ENCODE measurements at regions not wholly inside any gene's neighbourhood (a gene's known extent, or its start where the extent isn't known, plus 50 kb on each side); places are given as distances from the start of the nearest gene placed in this dataset.

DNA sequence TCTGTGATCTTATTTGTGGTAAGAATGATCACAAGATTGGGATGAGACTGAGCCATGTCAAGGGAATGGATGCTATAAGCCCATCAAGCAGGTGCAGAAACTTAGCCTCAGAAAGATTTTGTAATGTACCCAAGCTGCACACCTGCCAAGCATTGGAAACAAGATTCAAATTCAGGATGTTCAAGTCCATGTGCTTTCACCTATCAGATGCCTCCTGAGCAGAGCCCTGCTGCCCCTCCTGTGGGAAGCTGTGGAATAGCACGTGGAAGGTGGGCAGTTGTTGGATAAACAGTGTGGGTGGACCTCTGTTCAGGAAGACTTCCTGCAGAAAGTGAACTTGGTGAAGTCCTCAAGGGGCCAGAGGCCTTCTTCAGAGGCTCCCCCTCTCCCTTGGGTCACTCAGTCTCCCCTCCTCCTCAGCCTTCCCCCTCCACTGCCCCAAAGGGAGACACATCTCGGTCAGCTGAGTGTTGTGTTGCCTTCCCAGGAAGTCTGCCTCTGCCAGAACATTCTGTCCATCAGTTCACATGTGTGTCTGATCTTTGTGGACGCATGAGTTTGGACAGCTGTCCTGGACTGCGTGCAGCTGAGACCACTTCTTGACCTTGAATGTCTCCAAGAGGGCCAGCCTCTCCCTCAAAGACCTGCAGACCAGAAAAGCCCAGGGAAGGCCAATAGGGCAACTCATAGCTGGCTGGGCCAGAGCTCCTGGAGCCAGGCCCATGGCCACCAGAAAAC is 186.1 kb downstream of the INHBB start:
- H3K36me3 ChIP-seq (replicated peaks in 1 of 2; ENCODE audit: control insufficient read depth in 2 of 2, insufficient read depth in 2 of 2, low read length in 2 of 2), result no peaks in the 10 kb centered on the region
- H3K4me2 ChIP-seq (ENCODE audit: insufficient read depth, low read length, poor library complexity, severe bottlenecking), result no peak overlapping the region
- no peak overlapping the region for H2BK120ac ChIP-seq (ENCODE audit: low read depth, low read length)
- H3K27me3 ChIP-seq (ENCODE audit: control insufficient read depth in 3 of 3, insufficient read depth in 3 of 3, low read depth in 1 of 3, low read length in 3 of 3), result peaks cover 0 to 12% (median 3%) of the 10 kb centered on the region in 3 experiments
- H3K23ac ChIP-seq (ENCODE audit: low read depth, low read length, poor library complexity), result no peak overlapping the region
- no peak overlapping the region for H3K14ac ChIP-seq (ENCODE audit: low read length)
- H3K9me3 ChIP-seq (replicated peaks in 1 of 2; ENCODE audit: control insufficient read depth in 2 of 2, insufficient read depth in 1 of 2, low read depth in 1 of 2, low read length in 2 of 2), result peaks cover 4 to 5% of the 10 kb centered on the region in 2 donors
- H3K79me1 ChIP-seq (ENCODE audit: low read depth, low read length), result no peaks in the 10 kb centered on the region
- H2BK12ac ChIP-seq (ENCODE audit: low read length), result no peak overlapping the region
- no peak overlapping the region for H4K8ac ChIP-seq (ENCODE audit: low read depth, low read length)
- no peak overlapping the region for H3K4me3 ChIP-seq (ENCODE audit: low read length in 2 of 2)
- H2BK5ac ChIP-seq (ENCODE audit: low read length), result no peak overlapping the region
- no peak overlapping the region for H3K27ac ChIP-seq (replicated peaks; ENCODE audit: low read length)
- WGBS, 2 donors (ENCODE audit: extremely low coverage in 2 of 2, insufficient read length in 2 of 2, insufficient replicate concordance in 1 of 2), result no CpG with 5 or more reads among the region's 4 CpGs
- H3K4ac ChIP-seq (ENCODE audit: low read length), result no peak overlapping the region
- H4K91ac ChIP-seq (ENCODE audit: low read depth, low read length, poor library complexity), result no peak overlapping the region
- H3K4me1 ChIP-seq (ENCODE audit: control insufficient read depth in 2 of 2, insufficient read depth in 1 of 2, low read depth in 1 of 2, low read length in 2 of 2), result peaks cover 0 to 2% of the 10 kb centered on the region in 2 donors
- DNase-seq (ENCODE audit: low spot score), result no peak
- no peak overlapping the region for H2AFZ ChIP-seq (ENCODE audit: low read length)
- H3K18ac ChIP-seq (ENCODE audit: low read length), result no peak overlapping the region
- no peak overlapping the region for H2BK15ac ChIP-seq (ENCODE audit: low read length)
- no peak overlapping the region for H2AK5ac ChIP-seq (ENCODE audit: low read depth, low read length)
- no peak overlapping the region for H3K9ac ChIP-seq (ENCODE audit: low read depth, low read length, poor library complexity)

DNA sequence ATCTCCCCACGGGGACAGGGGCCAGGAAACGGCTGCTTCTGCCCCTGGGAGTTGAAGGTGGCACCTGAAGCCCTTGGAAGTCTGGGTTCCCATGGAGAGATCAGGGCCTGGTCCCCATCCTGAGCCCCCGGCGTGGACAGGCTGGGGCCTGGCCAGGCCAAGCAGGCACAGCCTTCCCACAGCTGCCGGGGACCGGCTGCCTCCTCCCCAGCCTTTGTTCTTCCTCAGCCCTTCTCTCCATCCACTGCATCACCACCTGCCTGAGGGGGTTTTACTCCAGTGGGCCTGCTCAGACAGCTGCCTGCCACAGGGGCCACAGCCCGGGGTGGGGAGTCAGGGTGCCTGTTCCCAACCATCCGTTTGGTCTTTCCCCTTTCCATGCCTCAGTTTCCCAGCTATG is 187.7 kb downstream of the INHBB start:
- H3K4me1 ChIP-seq (ENCODE audit: control insufficient read depth in 2 of 2, insufficient read depth in 1 of 2, low read depth in 1 of 2, low read length in 2 of 2), result no peaks in the 10 kb centered on the region

DNA sequence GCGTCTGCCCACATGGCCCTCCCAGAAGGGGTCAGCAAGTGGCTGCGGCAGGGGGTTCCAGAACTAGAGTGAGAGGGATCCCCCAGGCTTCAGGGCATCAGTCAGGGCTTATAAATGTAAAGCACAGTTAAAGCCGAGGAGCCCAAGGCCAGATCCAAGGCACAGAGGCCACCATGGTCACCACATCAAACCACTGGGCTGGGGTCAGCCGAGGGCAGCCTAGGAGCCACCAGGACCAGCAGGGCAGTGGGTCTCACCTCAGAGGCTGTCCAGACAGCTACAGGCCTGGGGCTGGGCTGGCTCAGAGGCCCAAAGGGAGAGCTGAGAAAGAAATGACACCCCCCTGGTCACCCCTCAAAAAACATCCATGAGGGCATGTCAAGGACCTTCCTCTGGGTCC is 188.5 kb downstream of the INHBB start:
- Histone ChIP-seq H3K27me3 (ENCODE audit: control insufficient read depth in 3 of 3, insufficient read depth in 3 of 3, low read depth in 1 of 3, low read length in 3 of 3) (peaks cover 0 to 24% (median 2%) of the 10 kb centered on the region in 3 experiments), H3K14ac (ENCODE audit: low read length) (no peak overlapping the region), H3K9ac (ENCODE audit: low read depth, low read length, poor library complexity) (no peak overlapping the region), H3K4me2 (ENCODE audit: insufficient read depth, low read length, poor library complexity, severe bottlenecking) (no peak overlapping the region), H2BK5ac (ENCODE audit: low read length) (no peak overlapping the region), H2BK12ac (ENCODE audit: low read length) (no peak overlapping the region), H3K4me1 (ENCODE audit: control insufficient read depth in 2 of 2, insufficient read depth in 1 of 2, low read depth in 1 of 2, low read length in 2 of 2) (no peaks in the 10 kb centered on the region), H3K27ac (replicated peaks; ENCODE audit: low read length) (no peak overlapping the region), H3K4me3 (ENCODE audit: low read length in 2 of 2) (no peak overlapping the region), H2BK120ac (ENCODE audit: low read depth, low read length) (no peak overlapping the region), H3K4ac (ENCODE audit: low read length) (no peak overlapping the region), H4K8ac (ENCODE audit: low read depth, low read length) (no peak overlapping the region), H2AFZ (ENCODE audit: low read length) (no peak overlapping the region), H3K36me3 (replicated peaks in 1 of 2; ENCODE audit: control insufficient read depth in 2 of 2, insufficient read depth in 2 of 2, low read length in 2 of 2) (no peaks in the 10 kb centered on the region), H3K9me3 (replicated peaks in 1 of 2; ENCODE audit: control insufficient read depth in 2 of 2, insufficient read depth in 1 of 2, low read depth in 1 of 2, low read length in 2 of 2) (peaks cover 3 to 5% of the 10 kb centered on the region in 2 donors), H2AK5ac (ENCODE audit: low read depth, low read length) (no peak overlapping the region), H3K18ac (ENCODE audit: low read length) (no peak overlapping the region), H2BK15ac (ENCODE audit: low read length) (no peak overlapping the region), H3K23ac (ENCODE audit: low read depth, low read length, poor library complexity) (no peak overlapping the region), H4K91ac (ENCODE audit: low read depth, low read length, poor library complexity) (no peak overlapping the region), H3K79me1 (ENCODE audit: low read depth, low read length) (no peaks in the 10 kb centered on the region)
- DNase-seq (ENCODE audit: low spot score), result no peak
- WGBS, 2 donors (ENCODE audit: extremely low coverage in 2 of 2, insufficient read length in 2 of 2, insufficient replicate concordance in 1 of 2), result no CpG with 5 or more reads among the region's 4 CpGs

More for the DNA sequence above, 187.7 kb downstream of the INHBB start:
- Histone ChIP-seq H3K27ac (replicated peaks; ENCODE audit: low read length) (no peak overlapping the region), H3K36me3 (replicated peaks in 1 of 2; ENCODE audit: control insufficient read depth in 2 of 2, insufficient read depth in 2 of 2, low read length in 2 of 2) (no peaks in the 10 kb centered on the region), H3K9ac (ENCODE audit: low read depth, low read length, poor library complexity) (no peak overlapping the region), H2BK12ac (ENCODE audit: low read length) (no peak overlapping the region), H2BK120ac (ENCODE audit: low read depth, low read length) (no peak overlapping the region), H2AK5ac (ENCODE audit: low read depth, low read length) (no peak overlapping the region), H4K91ac (ENCODE audit: low read depth, low read length, poor library complexity) (no peak overlapping the region), H3K4ac (ENCODE audit: low read length) (no peak overlapping the region), H3K9me3 (replicated peaks in 1 of 2; ENCODE audit: control insufficient read depth in 2 of 2, insufficient read depth in 1 of 2, low read depth in 1 of 2, low read length in 2 of 2) (peaks cover 4 to 5% of the 10 kb centered on the region in 2 donors), H2BK15ac (ENCODE audit: low read length) (no peak overlapping the region), H3K27me3 (ENCODE audit: control insufficient read depth in 3 of 3, insufficient read depth in 3 of 3, low read depth in 1 of 3, low read length in 3 of 3) (peaks cover 0 to 16% (median 3%) of the 10 kb centered on the region in 3 experiments), H2AFZ (ENCODE audit: low read length) (no peak overlapping the region), H3K4me3 (ENCODE audit: low read length in 2 of 2) (no peak overlapping the region), H3K18ac (ENCODE audit: low read length) (no peak overlapping the region), H3K23ac (ENCODE audit: low read depth, low read length, poor library complexity) (no peak overlapping the region), H4K8ac (ENCODE audit: low read depth, low read length) (no peak overlapping the region), H3K4me2 (ENCODE audit: insufficient read depth, low read length, poor library complexity, severe bottlenecking) (no peak overlapping the region), H3K79me1 (ENCODE audit: low read depth, low read length) (no peaks in the 10 kb centered on the region), H2BK5ac (ENCODE audit: low read length) (no peak overlapping the region), H3K14ac (ENCODE audit: low read length) (no peak overlapping the region)
- WGBS, 2 donors (ENCODE audit: extremely low coverage in 2 of 2, insufficient read length in 2 of 2, insufficient replicate concordance in 1 of 2), result no CpG with 5 or more reads among the region's 8 CpGs
- no peak for DNase-seq (ENCODE audit: low spot score)

DNA sequence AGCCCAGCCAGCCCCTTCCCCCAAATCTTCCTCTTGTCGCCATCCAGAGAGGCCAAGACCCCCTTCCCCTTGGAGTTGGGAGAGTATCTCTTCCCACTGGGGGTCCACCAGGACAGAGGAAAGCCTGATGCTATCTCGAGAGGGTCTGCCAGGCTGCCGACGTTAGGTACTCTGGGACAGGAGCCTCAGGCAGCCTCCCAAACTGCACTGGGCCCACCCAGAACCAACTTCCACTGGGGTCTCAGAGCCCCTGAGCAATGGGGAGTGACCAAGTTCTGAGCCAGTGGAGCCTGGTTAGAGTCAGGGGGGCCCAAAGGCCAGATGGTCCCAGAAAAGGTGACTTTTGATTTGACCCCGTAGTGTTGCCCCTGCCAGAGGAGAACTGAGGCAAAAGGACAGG is 189.1 kb downstream of the INHBB start:
- H2BK12ac ChIP-seq (ENCODE audit: low read length), result no peak overlapping the region
- no peak overlapping the region for H4K8ac ChIP-seq (ENCODE audit: low read depth, low read length)
- no peak overlapping the region for H3K14ac ChIP-seq (ENCODE audit: low read length)
- no peak overlapping the region for H2AK5ac ChIP-seq (ENCODE audit: low read depth, low read length)
- H3K4me3 ChIP-seq (ENCODE audit: low read length in 2 of 2), result no peak overlapping the region
- H3K18ac ChIP-seq (ENCODE audit: low read length), result peak overlapping the region; percentile 53
- no peaks in the 10 kb centered on the region for H3K79me1 ChIP-seq (ENCODE audit: low read depth, low read length)
- H3K36me3 ChIP-seq (replicated peaks in 1 of 2; ENCODE audit: control insufficient read depth in 2 of 2, insufficient read depth in 2 of 2, low read length in 2 of 2), result no peaks in the 10 kb centered on the region
- H2BK15ac ChIP-seq (ENCODE audit: low read length), result peak overlapping the region; percentile 18
- peaks cover 0 to 30% (median 0%) of the 10 kb centered on the region in 3 experiments for H3K27me3 ChIP-seq (ENCODE audit: control insufficient read depth in 3 of 3, insufficient read depth in 3 of 3, low read depth in 1 of 3, low read length in 3 of 3)
- no peak overlapping the region for H3K9ac ChIP-seq (ENCODE audit: low read depth, low read length, poor library complexity)
- H2AFZ ChIP-seq (ENCODE audit: low read length), result no peak overlapping the region
- no peak overlapping the region for H3K27ac ChIP-seq (replicated peaks; ENCODE audit: low read length)
- WGBS, 2 donors (ENCODE audit: extremely low coverage in 2 of 2, insufficient read length in 2 of 2, insufficient replicate concordance in 1 of 2), result no CpG with 5 or more reads among the region's 5 CpGs
- H3K4ac ChIP-seq (ENCODE audit: low read length), result no peak overlapping the region
- DNase-seq (ENCODE audit: low spot score), result no peak
- H3K4me2 ChIP-seq (ENCODE audit: insufficient read depth, low read length, poor library complexity, severe bottlenecking), result no peak overlapping the region
- peaks cover 1 to 5% of the 10 kb centered on the region in 2 donors for H3K9me3 ChIP-seq (replicated peaks in 1 of 2; ENCODE audit: control insufficient read depth in 2 of 2, insufficient read depth in 1 of 2, low read depth in 1 of 2, low read length in 2 of 2)
- no peak overlapping the region for H4K91ac ChIP-seq (ENCODE audit: low read depth, low read length, poor library complexity)
- H3K4me1 ChIP-seq (ENCODE audit: control insufficient read depth in 2 of 2, insufficient read depth in 1 of 2, low read depth in 1 of 2, low read length in 2 of 2), result no peaks in the 10 kb centered on the region
- no peak overlapping the region for H2BK5ac ChIP-seq (ENCODE audit: low read length)
- H2BK120ac ChIP-seq (ENCODE audit: low read depth, low read length), result no peak overlapping the region
- H3K23ac ChIP-seq (ENCODE audit: low read depth, low read length, poor library complexity), result peak overlapping the region; percentile 58

All from neuronal stem cell (in vitro differentiated cells).